HS-5 (cell line): ENCODE measurements at regions not wholly inside any gene's neighbourhood (a gene's known extent, or its start where the extent isn't known, plus 50 kb on each side); places are given as distances from the start of the nearest gene placed in this dataset.
A peak's percentile ranks its signal among the peaks of the same experiment; 100 is the strongest.
"Not testable (repeated sequence)": the region's sequence is repeated elsewhere in the genome, so short reads cannot be mapped to it uniquely, and the experiment has no call there.

ENCODE experiments used
- DNase-seq: peaks from one replicate; pipeline ENCODE4 v3.0.0-alpha.2; 2012; ENCODE audit warnings: low read depth

DNA sequence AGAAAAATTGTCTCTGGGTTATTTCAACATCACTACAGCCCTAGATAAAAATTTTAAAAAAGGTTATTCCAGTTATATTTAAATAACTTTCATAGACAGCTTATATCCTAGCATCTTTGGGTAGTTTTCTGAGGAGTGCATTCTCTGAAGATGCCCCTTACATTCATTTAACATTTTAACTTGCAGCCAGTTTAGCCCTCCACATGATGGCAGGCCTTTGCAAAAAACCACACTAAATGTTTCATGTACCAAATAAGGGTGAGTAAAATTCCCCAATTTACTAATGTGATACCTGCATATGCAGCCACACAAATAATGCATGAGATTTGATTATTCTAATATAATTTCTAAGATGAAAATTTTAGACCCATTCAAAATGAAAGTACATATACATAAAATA is 108.4 kb upstream of the ZWINT start:
- DNase-seq: no peak

DNA sequence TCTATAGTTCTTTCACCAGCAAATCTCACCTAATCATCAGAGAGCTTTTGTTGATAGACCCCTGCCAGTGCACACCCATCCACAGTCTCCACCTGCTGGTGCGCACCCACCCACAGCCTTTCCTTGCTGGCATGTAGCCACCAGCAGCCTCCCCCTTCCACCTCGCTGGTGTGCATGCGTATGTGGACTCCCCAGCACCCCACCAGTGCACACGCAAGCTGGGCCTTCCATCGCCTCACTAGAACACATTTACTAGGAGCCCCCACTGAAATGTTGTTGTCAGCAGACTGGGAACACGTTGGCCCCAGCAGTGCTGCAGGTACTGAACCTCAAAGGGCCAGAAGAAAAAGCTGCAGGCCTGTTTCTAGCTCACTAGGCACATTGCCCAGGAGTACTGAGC is 104.9 kb upstream of the ZWINT start:
- no peak for DNase-seq

DNA sequence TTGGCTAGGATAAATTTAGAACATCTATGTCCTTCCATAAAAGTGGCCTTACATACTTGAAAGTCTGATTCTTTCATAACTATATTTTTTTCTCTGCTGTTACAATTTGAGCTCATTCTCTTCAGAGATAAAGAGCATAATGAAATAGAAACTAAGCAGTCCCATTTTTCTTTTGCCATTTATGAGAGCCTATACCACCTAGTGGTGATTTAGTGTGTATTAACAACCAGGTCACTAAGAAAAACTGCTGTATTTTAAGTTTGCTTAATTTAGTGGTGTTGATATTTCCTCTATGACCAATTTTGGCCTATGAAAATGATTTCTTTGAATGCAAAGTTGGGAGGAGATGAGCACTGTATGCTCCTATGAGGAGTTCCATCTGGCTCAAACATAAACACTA is 88.7 kb upstream of the ZWINT start:
- peak; percentile 2 for DNase-seq

DNA sequence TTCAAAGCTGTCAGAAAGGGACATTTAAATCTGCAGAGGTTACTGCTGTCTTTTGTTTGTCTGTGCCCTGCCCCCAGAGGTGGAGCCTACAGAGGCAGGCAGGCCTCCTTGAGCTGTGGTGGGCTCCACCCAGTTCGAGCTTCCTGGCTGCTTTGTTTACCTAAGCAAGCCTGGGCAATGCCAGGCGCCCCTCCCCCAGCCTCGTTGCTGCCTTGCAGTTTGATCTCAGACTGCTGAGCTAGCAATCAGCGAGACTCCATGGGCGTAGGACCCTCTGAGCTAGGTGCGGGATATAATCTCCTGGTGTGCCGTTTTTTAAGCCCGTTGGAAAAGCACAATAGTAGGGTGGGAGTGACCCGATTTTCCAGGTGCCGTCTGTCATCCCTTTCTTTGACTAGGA is 86.6 kb upstream of the ZWINT start:
- DNase-seq: not testable (repeated sequence)

DNA sequence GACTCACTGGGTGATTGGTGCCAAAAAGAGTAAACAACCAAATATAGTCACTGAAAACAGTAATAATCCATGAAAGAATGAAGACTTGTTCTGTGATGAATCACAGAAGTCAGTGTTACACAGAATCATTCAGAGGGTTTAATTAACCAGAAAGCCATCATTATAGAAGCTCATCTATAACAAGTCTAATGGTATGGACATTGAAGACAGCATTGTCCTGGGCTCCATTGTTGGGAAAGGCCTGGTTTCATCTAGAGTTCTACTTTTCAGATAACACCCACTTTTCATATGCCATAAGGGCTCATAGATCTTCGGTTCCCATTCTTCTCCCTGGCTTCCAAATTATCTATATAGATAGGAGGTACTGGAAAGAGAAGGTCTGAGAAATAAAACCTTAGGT is 80.3 kb upstream of the ZWINT start:
- not testable (repeated sequence) for DNase-seq
